ENCODE measurements at regions not wholly inside any gene's neighbourhood (a gene's known extent, or its start where the extent isn't known, plus 50 kb on each side); places are given as distances from the start of the nearest gene placed in this dataset.

GRCh38 chr5:1707467-1707866 lies 92.2 kb downstream of the MRPL36 start:
- Histone ChIP-seq H3K27ac (no peak overlapping the region), H3K27me3 (no peaks in the 10 kb centered on the region), H3K4me1 (replicated peaks in 1 of 2) (no peaks in the 10 kb centered on the region), H3K9me3 (replicated peaks in 1 of 3) (no peaks in the 10 kb centered on the region), H3K36me3 (replicated peaks in 1 of 2) (no peaks in the 10 kb centered on the region), H3K4me3 (no peak overlapping the region)
- no peak for DNase-seq
- 78 to 89% (median 84%) methylated on average over 5 to 10 of the region's 10 CpGs for whole genome bisulfite sequencing, 4 donors
- intact Hi-C loops (cut with DNase I): no loop called here
- no peak for TF ChIP-seq POLR2A (IDR thresholded peaks at IDR 0.05)
- TF ChIP-seq, protein P1, sequence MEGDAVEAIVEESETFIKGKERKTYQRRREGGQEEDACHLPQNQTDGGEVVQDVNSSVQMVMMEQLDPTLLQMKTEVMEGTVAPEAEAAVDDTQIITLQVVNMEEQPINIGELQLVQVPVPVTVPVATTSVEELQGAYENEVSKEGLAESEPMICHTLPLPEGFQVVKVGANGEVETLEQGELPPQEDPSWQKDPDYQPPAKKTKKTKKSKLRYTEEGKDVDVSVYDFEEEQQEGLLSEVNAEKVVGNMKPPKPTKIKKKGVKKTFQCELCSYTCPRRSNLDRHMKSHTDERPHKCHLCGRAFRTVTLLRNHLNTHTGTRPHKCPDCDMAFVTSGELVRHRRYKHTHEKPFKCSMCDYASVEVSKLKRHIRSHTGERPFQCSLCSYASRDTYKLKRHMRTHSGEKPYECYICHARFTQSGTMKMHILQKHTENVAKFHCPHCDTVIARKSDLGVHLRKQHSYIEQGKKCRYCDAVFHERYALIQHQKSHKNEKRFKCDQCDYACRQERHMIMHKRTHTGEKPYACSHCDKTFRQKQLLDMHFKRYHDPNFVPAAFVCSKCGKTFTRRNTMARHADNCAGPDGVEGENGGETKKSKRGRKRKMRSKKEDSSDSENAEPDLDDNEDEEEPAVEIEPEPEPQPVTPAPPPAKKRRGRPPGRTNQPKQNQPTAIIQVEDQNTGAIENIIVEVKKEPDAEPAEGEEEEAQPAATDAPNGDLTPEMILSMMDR (IDR thresholded peaks at IDR 0.05): no peak

DNA sequence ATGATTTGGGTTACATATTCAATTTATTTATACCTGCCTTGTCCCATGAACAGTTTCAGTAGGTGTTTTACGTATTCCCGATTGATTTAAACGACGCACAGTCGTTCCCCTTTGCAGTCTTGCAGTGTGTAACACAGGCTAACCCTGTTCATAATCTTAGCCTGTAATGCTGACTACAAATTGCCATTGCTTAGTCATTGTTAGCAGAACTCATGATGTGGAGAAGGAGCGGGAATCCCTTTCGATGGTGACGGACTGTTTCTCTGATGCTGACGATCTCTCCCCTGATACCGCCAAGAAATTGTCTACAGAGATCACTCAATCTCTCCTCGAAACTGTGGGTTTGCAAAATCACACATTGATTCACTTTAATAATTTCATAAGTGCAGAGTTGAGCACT lies 93.2 kb downstream of the MRPL36 start:
- 88 to 92% (median 89%) methylated on average over 11 of the region's 11 CpGs for WGBS, 4 donors
- no peaks in the 10 kb centered on the region for H3K27me3 ChIP-seq

GRCh38 chr5:1706021-1706420 lies 93.6 kb downstream of the MRPL36 start:
- WGBS, 4 donors: 88 to 92% (median 90%) methylated on average over 17 of the region's 17 CpGs
- intact Hi-C loops (cut with DNase I): no loop called here
- Histone ChIP-seq H3K27ac (no peak overlapping the region), H3K4me1 (replicated peaks in 1 of 2) (no peaks in the 10 kb centered on the region), H3K9me3 (replicated peaks in 1 of 3) (no peaks in the 10 kb centered on the region), H3K27me3 (no peaks in the 10 kb centered on the region), H3K36me3 (replicated peaks in 1 of 2) (no peaks in the 10 kb centered on the region), H3K4me3 (no peak overlapping the region)
- no peak for DNase-seq
- TF ChIP-seq, protein P1 (IDR thresholded peaks at IDR 0.05): no peak
- no peak for TF ChIP-seq POLR2A (IDR thresholded peaks at IDR 0.05)

More for the DNA sequence above, 93.2 kb downstream of the MRPL36 start:
- Histone ChIP-seq H3K4me3 (no peak overlapping the region), H3K27ac (no peak overlapping the region), H3K4me1 (replicated peaks in 1 of 2) (no peaks in the 10 kb centered on the region), H3K9me3 (replicated peaks in 1 of 3) (no peaks in the 10 kb centered on the region), H3K36me3 (replicated peaks in 1 of 2) (no peaks in the 10 kb centered on the region)
- DNase-seq: no peak
- TF ChIP-seq, protein P1 (IDR thresholded peaks at IDR 0.05): no peak
- TF ChIP-seq POLR2A (IDR thresholded peaks at IDR 0.05): no peak
- intact Hi-C loops (cut with DNase I): no loop called here

DNA sequence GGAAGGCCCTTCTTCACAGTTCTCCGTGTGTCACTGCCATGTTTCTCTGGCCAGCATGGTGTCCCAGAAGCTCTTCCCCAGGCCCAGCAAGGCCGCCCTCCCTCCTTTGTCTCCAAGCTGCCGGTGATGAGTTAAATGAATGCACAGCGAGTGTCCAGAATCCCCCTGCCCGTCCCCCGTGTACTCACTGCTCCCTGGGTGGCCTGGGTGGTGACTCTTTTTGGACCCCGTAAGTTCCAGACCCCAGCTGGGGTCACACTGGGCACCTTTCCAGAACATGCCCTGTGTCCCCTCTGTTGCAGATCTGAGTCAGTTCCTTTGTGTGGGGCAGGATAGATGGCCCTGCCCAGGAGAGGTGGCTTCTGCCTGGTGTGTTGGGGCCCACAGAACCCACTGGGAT lies 95.0 kb downstream of the MRPL36 start:
- TF ChIP-seq, protein P1 (IDR thresholded peaks at IDR 0.05): no peak
- no peak for TF ChIP-seq POLR2A (IDR thresholded peaks at IDR 0.05)
- H3K27ac ChIP-seq: no peak overlapping the region
- no peak for DNase-seq
- no peaks in the 10 kb centered on the region for H3K4me1 ChIP-seq (replicated peaks in 1 of 2)
- WGBS, 4 donors: 71 to 73% (median 73%) methylated on average over 7 of the region's 7 CpGs
- H3K27me3 ChIP-seq: no peaks in the 10 kb centered on the region
- no peaks in the 10 kb centered on the region for H3K9me3 ChIP-seq (replicated peaks in 1 of 3)
- intact Hi-C loops (cut with DNase I): no loop called here
- H3K36me3 ChIP-seq (replicated peaks in 1 of 2): no peaks in the 10 kb centered on the region
- no peak overlapping the region for H3K4me3 ChIP-seq

Measured in adrenal gland (tissue), 9 donors.